Caco-2 (cell line): ENCODE measurements at regions not wholly inside any gene's neighbourhood (a gene's known extent, or its start where the extent isn't known, plus 50 kb on each side); places are given as distances from the start of the nearest gene placed in this dataset.

Source experiments
- BruUV-seq: library from RNA; stranded (reverse); fragments of 400-500 nt; replicated peaks from 2 replicates; lab custom pipeline; 2021; lab: Mats Ljungman, UMichigan
- CTCF ChIA-PET: fragments of 300-600 bp; sonication (Branson Sonifier 250); formaldehyde crosslinking; loops from one replicate; lab custom pipeline; 2022; ENCODE audit warnings: antibody characterized with exemption; lab: Charles Lee
- POLR2A ChIA-PET: fragments of 300-600 bp; sonication (Branson Sonifier 250); formaldehyde crosslinking; loops from one replicate; lab custom pipeline; 2022; ENCODE audit warnings: antibody characterized with exemption; lab: Charles Lee
- DNase-seq, 2 experiments: peaks; one replicate each; pipeline versions ENCODE4 v3.0.0 to v3.0.0-alpha.2; 2020 to 2022
- H3K27me3 ChIP-seq: replicated peaks from 2 replicates; pipeline ENCODE4 v1.6.0; 2011; ENCODE audit warnings: low read length; ENCODE audit not compliant: control insufficient read depth, insufficient read depth
- H3K36me3 ChIP-seq: 2 replicates; pipeline ENCODE4 v1.5.1; 2011; ENCODE audit warnings: low read length; ENCODE audit not compliant: control insufficient read depth, insufficient read depth
- H3K4me1 ChIP-seq: fragments of 250-450 bp; sonication (Bioruptor Pico); 2 replicates; pipeline ENCODE4 v1.5.1; 2020; ENCODE audit warnings: mild to moderate bottlenecking
- H3K4me3 ChIP-seq: 2 replicates; pipeline ENCODE4 v1.5.1; 2011; ENCODE audit warnings: low read depth, mild to moderate bottlenecking, control low read depth, low read length
- H3K9me3 ChIP-seq: fragments of 250-450 bp; sonication (Bioruptor Pico); 2 replicates; pipeline ENCODE4 v1.5.1; 2020; ENCODE audit warnings: mild to moderate bottlenecking, moderate library complexity
- H3K27ac Mint-ChIP-seq: one replicate; pipeline ENCODE4 v1.8.0; 2022; ENCODE audit warnings: mixed read lengths; ENCODE audit not compliant: unreplicated experiment
- H3K27me3 Mint-ChIP-seq: one replicate; pipeline ENCODE4 v1.8.0; 2022; ENCODE audit warnings: mixed read lengths; ENCODE audit not compliant: insufficient read depth, unreplicated experiment
- H3K36me3 Mint-ChIP-seq: one replicate; pipeline ENCODE4 v1.8.0; 2022; ENCODE audit warnings: mild to moderate bottlenecking, mixed read lengths; ENCODE audit not compliant: insufficient read depth, unreplicated experiment
- H3K4me1 Mint-ChIP-seq: one replicate; pipeline ENCODE4 v1.8.0; 2022; ENCODE audit warnings: low read depth, mixed read lengths; ENCODE audit not compliant: unreplicated experiment
- H3K4me3 Mint-ChIP-seq: one replicate; pipeline ENCODE4 v1.8.0; 2022; ENCODE audit warnings: mild to moderate bottlenecking, moderate library complexity, mixed read lengths; ENCODE audit not compliant: unreplicated experiment
- H3K9me3 Mint-ChIP-seq: one replicate; pipeline ENCODE4 v1.8.0; 2022; ENCODE audit warnings: mixed read lengths; ENCODE audit not compliant: unreplicated experiment
- intact Hi-C: fragments of 100-400 bp; cut with micrococcal nuclease; formaldehyde crosslinking; loops from one replicate; pipeline ENCODE4 v1.10.0; 2022; ENCODE audit not compliant: unreplicated experiment
- TF ChIP-seq, protein P1 (sequence below), 2 experiments: fragments of 200-600 bp in 1 of 2; IDR thresholded peaks; 1 replicate in 1 of 2; 2 replicates in 1 of 2; pipeline versions ENCODE4 v1.5.1 to v1.8.0; 2011 to 2022; ENCODE audit warnings: antibody characterized with exemption in 1 of 2, control low read depth in 1 of 2, inconsistent platforms in 1 of 2, low read depth in 1 of 2, low read length in 1 of 2, mild to moderate bottlenecking in 1 of 2, moderate library complexity in 1 of 2; ENCODE audit not compliant: insufficient read depth in 1 of 2, severe bottlenecking in 1 of 2, unreplicated experiment in 1 of 2

DNA sequence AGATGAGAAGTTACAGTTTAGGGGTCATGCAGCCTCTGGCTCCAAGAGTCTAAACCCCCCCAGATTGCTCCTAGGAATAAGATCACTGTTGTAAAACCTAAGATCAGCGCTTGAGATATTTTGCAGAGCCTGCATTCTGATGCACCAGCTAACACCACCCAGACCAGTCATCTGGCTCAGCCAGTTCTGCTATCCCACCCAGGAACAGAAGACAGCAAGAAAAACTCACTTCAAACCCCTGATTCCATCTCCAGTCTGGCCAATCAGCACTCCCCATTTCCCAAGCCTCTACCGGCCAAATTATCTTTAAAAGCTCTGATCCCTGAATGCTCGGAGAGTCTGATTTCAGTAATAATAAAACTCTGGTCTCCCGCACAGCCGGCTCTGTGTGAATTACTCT lies 158.6 kb downstream of the ZNF664 start:
- no peaks in the 10 kb centered on the region for H3K27me3 ChIP-seq
- BruUV-seq, result no TSS peak
- ChIA-PET CTCF (no interaction called here), POLR2A (no interaction called here)
- Mint-ChIP-seq H3K4me1 (peaks cover 19% of the 10 kb centered on the region), H3K27me3 (no peaks in the 10 kb centered on the region), H3K27ac (peak overlapping the region; percentile 34), H3K4me3 (no peak overlapping the region), H3K36me3 (peaks cover 5% of the 10 kb centered on the region), H3K9me3 (no peaks in the 10 kb centered on the region)
- H3K4me1 ChIP-seq, result peaks cover 16% of the 10 kb centered on the region
- no peaks in the 10 kb centered on the region for H3K36me3 ChIP-seq
- TF ChIP-seq, protein P1, sequence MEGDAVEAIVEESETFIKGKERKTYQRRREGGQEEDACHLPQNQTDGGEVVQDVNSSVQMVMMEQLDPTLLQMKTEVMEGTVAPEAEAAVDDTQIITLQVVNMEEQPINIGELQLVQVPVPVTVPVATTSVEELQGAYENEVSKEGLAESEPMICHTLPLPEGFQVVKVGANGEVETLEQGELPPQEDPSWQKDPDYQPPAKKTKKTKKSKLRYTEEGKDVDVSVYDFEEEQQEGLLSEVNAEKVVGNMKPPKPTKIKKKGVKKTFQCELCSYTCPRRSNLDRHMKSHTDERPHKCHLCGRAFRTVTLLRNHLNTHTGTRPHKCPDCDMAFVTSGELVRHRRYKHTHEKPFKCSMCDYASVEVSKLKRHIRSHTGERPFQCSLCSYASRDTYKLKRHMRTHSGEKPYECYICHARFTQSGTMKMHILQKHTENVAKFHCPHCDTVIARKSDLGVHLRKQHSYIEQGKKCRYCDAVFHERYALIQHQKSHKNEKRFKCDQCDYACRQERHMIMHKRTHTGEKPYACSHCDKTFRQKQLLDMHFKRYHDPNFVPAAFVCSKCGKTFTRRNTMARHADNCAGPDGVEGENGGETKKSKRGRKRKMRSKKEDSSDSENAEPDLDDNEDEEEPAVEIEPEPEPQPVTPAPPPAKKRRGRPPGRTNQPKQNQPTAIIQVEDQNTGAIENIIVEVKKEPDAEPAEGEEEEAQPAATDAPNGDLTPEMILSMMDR (IDR thresholded peaks at IDR 0.05; ENCODE audit: insufficient read depth in 1 of 2, low read depth in 1 of 2, low read length in 1 of 2, severe bottlenecking in 1 of 2, unreplicated experiment in 1 of 2), result no peak
- DNase-seq, result no peak
- intact Hi-C loops, result loop anchor here (5.0 kb wide), 1 partner anchor 54 kb away; no protein-coding TSS in a partner anchor
- 0 out of 2 replicates have a peak, but pooled peaks cover 3% of the 10 kb centered on the region for H3K9me3 ChIP-seq
- no peak overlapping the region for H3K4me3 ChIP-seq

DNA sequence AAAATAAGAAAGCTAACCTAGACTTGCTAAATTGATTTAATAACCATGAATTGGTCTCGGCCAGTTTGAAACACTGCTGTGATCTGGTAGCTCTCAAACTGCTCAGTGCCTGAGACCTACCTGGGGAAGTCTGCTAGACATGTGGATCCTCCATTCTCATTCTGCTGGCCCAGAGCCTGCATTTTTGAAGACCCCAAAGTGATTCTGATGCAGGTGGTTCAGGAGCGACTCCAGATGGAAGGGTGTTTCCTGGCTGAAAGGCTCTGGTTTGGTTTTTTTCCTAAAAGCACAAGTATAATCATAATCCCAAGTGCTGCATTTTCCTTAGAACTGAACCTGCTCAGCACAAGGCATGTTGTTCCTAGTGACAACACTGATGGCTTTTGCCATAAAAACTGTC lies 159.5 kb downstream of the ZNF664 start:
- Mint-ChIP-seq H3K27me3 (no peaks in the 10 kb centered on the region), H3K36me3 (peaks cover 5% of the 10 kb centered on the region), H3K9me3 (no peaks in the 10 kb centered on the region), H3K4me3 (no peak overlapping the region), H3K27ac (no peak overlapping the region), H3K4me1 (peaks cover 19% of the 10 kb centered on the region)
- no peaks in the 10 kb centered on the region for H3K27me3 ChIP-seq
- CTCF ChIA-PET, result no interaction called here
- H3K9me3 ChIP-seq, result 0 out of 2 replicates have a peak, but pooled peaks cover 3% of the 10 kb centered on the region
- no peaks in the 10 kb centered on the region for H3K36me3 ChIP-seq
- POLR2A ChIA-PET, result no interaction called here
- H3K4me1 ChIP-seq, result peaks cover 16% of the 10 kb centered on the region
- TF ChIP-seq, protein P1 (IDR thresholded peaks at IDR 0.05; ENCODE audit: insufficient read depth in 1 of 2, low read depth in 1 of 2, low read length in 1 of 2, severe bottlenecking in 1 of 2, unreplicated experiment in 1 of 2), result no peak
- H3K4me3 ChIP-seq, result no peak overlapping the region
- DNase-seq, result no peak
- intact Hi-C loops, result loop anchor here (5.0 kb wide), 1 partner anchor 55 kb away; no protein-coding TSS in a partner anchor
- BruUV-seq, result no TSS peak

DNA sequence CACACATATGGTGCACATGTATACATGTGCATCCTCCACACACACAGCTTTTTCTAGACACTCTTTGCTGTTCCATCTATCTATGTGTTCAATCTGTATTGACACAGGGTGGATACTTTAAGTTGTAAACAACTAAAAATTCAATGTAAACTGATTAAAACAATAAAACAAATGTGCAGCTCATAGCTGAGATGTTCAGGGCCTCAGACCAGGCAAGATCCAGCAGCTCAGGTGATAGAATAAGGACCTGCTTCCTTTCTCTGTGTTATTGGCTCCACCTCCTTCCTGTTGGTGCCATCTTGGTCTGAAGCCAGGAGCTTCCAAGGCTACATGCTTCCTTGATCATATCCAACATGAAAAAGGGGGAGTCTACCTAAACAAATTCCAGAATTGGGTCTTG lies 158.1 kb upstream of the RFLNA start:
- TF ChIP-seq, protein P1 (IDR thresholded peaks at IDR 0.05; ENCODE audit: insufficient read depth in 1 of 2, low read depth in 1 of 2, low read length in 1 of 2, severe bottlenecking in 1 of 2, unreplicated experiment in 1 of 2), result no peak
- no peaks in the 10 kb centered on the region for H3K36me3 Mint-ChIP-seq
- intact Hi-C loops, result no loop called here
- no peaks in the 10 kb centered on the region for H3K4me1 ChIP-seq
- CTCF ChIA-PET, result interaction anchor here (0.5 kb wide), 1 partner anchor 52 kb away, joined by 4 read pairs; no protein-coding TSS in a partner anchor
- H3K27me3 ChIP-seq, result no peaks in the 10 kb centered on the region
- peaks cover 13% of the 10 kb centered on the region for H3K4me1 Mint-ChIP-seq
- no peak overlapping the region for H3K4me3 ChIP-seq
- H3K36me3 ChIP-seq, result no peaks in the 10 kb centered on the region
- POLR2A ChIA-PET, result no interaction called here
- no peak overlapping the region for H3K27ac Mint-ChIP-seq
- BruUV-seq, result no TSS peak
- peaks cover 24% of the 10 kb centered on the region for H3K9me3 Mint-ChIP-seq
- H3K27me3 Mint-ChIP-seq, result no peaks in the 10 kb centered on the region
- H3K9me3 ChIP-seq, result peaks cover 3% of the 10 kb centered on the region; the same call in 1 of the 2 replicates
- no peak overlapping the region for H3K4me3 Mint-ChIP-seq
- DNase-seq, result no peak
